ENCODE measurements at regions not wholly inside any gene's neighbourhood (a gene's known extent, or its start where the extent isn't known, plus 50 kb on each side); places are given as distances from the start of the nearest gene placed in this dataset.

- intact Hi-C loops (cut with DNase I), result no loop called here
- H3K27me3 ChIP-seq, result no peaks in the 10 kb centered on the region
- no peak for TF ChIP-seq POLR2A (IDR thresholded peaks at IDR 0.05)
- TF ChIP-seq, protein P1, sequence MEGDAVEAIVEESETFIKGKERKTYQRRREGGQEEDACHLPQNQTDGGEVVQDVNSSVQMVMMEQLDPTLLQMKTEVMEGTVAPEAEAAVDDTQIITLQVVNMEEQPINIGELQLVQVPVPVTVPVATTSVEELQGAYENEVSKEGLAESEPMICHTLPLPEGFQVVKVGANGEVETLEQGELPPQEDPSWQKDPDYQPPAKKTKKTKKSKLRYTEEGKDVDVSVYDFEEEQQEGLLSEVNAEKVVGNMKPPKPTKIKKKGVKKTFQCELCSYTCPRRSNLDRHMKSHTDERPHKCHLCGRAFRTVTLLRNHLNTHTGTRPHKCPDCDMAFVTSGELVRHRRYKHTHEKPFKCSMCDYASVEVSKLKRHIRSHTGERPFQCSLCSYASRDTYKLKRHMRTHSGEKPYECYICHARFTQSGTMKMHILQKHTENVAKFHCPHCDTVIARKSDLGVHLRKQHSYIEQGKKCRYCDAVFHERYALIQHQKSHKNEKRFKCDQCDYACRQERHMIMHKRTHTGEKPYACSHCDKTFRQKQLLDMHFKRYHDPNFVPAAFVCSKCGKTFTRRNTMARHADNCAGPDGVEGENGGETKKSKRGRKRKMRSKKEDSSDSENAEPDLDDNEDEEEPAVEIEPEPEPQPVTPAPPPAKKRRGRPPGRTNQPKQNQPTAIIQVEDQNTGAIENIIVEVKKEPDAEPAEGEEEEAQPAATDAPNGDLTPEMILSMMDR (IDR thresholded peaks at IDR 0.05), result no peak
- WGBS, 2 donors, result 73 to 83% methylated on average over 7 of the region's 7 CpGs
- H3K9me3 ChIP-seq, result no peaks in the 10 kb centered on the region
- no peaks in the 10 kb centered on the region for H3K36me3 ChIP-seq
- DNase-seq, result no peak
- H3K27ac ChIP-seq, result no peak overlapping the region
- no peaks in the 10 kb centered on the region for H3K4me1 ChIP-seq
- no peak overlapping the region for H3K4me3 ChIP-seq
These were observed 240.9 kb upstream of the RREB1 start for GRCh38 chr6:6866656-6867403.

- 84 to 89% methylated on average over 4 of the region's 4 CpGs for WGBS, 2 donors
- TF ChIP-seq POLR2A (IDR thresholded peaks at IDR 0.05), result no peak
- TF ChIP-seq, protein P1 (IDR thresholded peaks at IDR 0.05), result no peak
- no peak overlapping the region for H3K4me3 ChIP-seq
- no peaks in the 10 kb centered on the region for H3K4me1 ChIP-seq
- intact Hi-C loops (cut with DNase I), result no loop called here
- H3K36me3 ChIP-seq, result no peaks in the 10 kb centered on the region
- DNase-seq, result no peak
- no peak overlapping the region for H3K27ac ChIP-seq
- H3K27me3 ChIP-seq, result no peaks in the 10 kb centered on the region
- no peaks in the 10 kb centered on the region for H3K9me3 ChIP-seq
These were observed 240.4 kb upstream of the RREB1 start for GRCh38 chr6:6867404-6867799.

DNA sequence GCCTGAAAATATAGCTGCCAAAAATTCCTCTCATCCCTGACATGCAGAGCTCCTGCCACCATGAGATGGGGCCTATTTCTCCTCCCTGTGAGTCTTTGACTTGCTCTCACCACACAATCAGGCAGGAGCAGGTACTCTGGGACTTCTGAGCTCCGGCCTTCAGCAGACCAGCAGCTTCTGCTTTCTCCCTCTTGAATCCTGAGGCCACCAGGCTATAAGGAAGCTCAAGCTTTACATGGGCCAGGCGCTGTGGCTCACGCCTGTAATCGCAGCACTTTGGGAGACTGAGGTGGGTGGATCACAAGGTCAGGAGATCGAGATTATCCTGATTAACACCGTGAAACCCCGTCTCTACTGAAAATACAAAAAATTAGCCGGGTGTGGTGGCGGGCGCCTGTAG is 238.7 kb upstream of the RREB1 start:
- 89 to 94% methylated on average over 7 to 8 of the region's 10 CpGs for whole genome bisulfite sequencing, 2 donors
- no peak for TF ChIP-seq POLR2A (IDR thresholded peaks at IDR 0.05)
- TF ChIP-seq, protein P1 (IDR thresholded peaks at IDR 0.05), result no peak
- intact Hi-C loops (cut with DNase I), result no loop called here
- DNase-seq, result no peak
- Histone ChIP-seq H3K4me1 (no peaks in the 10 kb centered on the region), H3K27ac (no peak overlapping the region), H3K27me3 (no peaks in the 10 kb centered on the region), H3K36me3 (no peaks in the 10 kb centered on the region), H3K4me3 (no peak overlapping the region), H3K9me3 (no peaks in the 10 kb centered on the region)

- no peaks in the 10 kb centered on the region for H3K27me3 ChIP-seq
- intact Hi-C loops (cut with DNase I), result no loop called here
- no peak overlapping the region for H3K4me3 ChIP-seq
- no peak for TF ChIP-seq POLR2A (IDR thresholded peaks at IDR 0.05)
- TF ChIP-seq, protein P1 (IDR thresholded peaks at IDR 0.05), result no peak
- 77 to 88% methylated on average over 5 of the region's 5 CpGs for WGBS, 2 donors
- no peak for DNase-seq
- no peaks in the 10 kb centered on the region for H3K36me3 ChIP-seq
- no peak overlapping the region for H3K27ac ChIP-seq
- no peaks in the 10 kb centered on the region for H3K9me3 ChIP-seq
- H3K4me1 ChIP-seq, result peaks cover 0 to 1% (median 0%) of the 10 kb centered on the region in 3 donors
These were observed 236.8 kb upstream of the RREB1 start for GRCh38 chr6:6870921-6871320.

GRCh38 chr6:6872459-6873344 is 235.1 kb upstream of the RREB1 start:
- 83 to 87% methylated on average over 7 of the region's 7 CpGs for WGBS, 2 donors
- no peak for DNase-seq
- TF ChIP-seq POLR2A (IDR thresholded peaks at IDR 0.05), result no peak
- TF ChIP-seq, protein P1 (IDR thresholded peaks at IDR 0.05), result no peak

More at GRCh38 chr6:6872459-6873344, 235.1 kb upstream of the RREB1 start:
- Histone ChIP-seq H3K27ac (no peak overlapping the region), H3K27me3 (no peaks in the 10 kb centered on the region), H3K9me3 (no peaks in the 10 kb centered on the region), H3K36me3 (no peaks in the 10 kb centered on the region), H3K4me3 (no peak overlapping the region), H3K4me1 (peaks cover 0 to 6% (median 4%) of the 10 kb centered on the region in 3 donors)
- intact Hi-C loops (cut with DNase I), result no loop called here

All from esophagus squamous epithelium (tissue), 5 donors.